ENCODE measurements at regions not wholly inside any gene's neighbourhood (a gene's known extent, or its start where the extent isn't known, plus 50 kb on each side); places are given as distances from the start of the nearest gene placed in this dataset.

DNA sequence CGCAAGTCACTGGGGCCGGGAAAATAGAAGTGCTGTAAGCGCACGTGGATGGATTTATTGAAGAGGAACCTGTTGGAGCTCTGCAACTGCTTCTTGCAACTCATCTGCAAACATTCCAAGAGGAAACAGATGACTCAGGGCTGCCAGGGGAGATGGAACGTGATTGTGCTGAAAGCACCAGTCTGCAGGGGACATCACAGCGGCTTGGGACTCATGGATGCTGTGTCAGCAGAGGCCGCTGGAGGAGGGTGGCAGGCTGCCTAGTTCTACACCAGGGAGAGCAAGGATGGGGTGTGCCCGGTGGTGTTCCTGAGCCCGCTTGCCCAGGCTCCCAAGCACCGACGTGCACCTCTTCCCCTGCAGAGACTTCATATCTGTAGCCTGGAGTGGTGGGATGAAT lies 515.7 kb downstream of the TCERG1L start:
- no peaks in the 10 kb centered on the region for H3K36me3 ChIP-seq
- no peak for ATAC-seq
- H3K27me3 ChIP-seq = no peaks in the 10 kb centered on the region
- intact Hi-C loops (cut with DNase I) = no loop called here
- no peak overlapping the region for H3K4me3 ChIP-seq
- H3K27ac ChIP-seq = no peak overlapping the region
- 36% methylated on average over 3 of the region's 11 CpGs for WGBS (ENCODE audit: insufficient coverage, low coverage, low lambda C conversion rate, missing lambda C conversion rate)
- no peak for DNase-seq
- no peaks in the 10 kb centered on the region for H3K4me1 ChIP-seq
- TF ChIP-seq, protein P1, sequence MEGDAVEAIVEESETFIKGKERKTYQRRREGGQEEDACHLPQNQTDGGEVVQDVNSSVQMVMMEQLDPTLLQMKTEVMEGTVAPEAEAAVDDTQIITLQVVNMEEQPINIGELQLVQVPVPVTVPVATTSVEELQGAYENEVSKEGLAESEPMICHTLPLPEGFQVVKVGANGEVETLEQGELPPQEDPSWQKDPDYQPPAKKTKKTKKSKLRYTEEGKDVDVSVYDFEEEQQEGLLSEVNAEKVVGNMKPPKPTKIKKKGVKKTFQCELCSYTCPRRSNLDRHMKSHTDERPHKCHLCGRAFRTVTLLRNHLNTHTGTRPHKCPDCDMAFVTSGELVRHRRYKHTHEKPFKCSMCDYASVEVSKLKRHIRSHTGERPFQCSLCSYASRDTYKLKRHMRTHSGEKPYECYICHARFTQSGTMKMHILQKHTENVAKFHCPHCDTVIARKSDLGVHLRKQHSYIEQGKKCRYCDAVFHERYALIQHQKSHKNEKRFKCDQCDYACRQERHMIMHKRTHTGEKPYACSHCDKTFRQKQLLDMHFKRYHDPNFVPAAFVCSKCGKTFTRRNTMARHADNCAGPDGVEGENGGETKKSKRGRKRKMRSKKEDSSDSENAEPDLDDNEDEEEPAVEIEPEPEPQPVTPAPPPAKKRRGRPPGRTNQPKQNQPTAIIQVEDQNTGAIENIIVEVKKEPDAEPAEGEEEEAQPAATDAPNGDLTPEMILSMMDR (IDR thresholded peaks at IDR 0.05) = no peak
- no peak for TF ChIP-seq POLR2A (IDR thresholded peaks at IDR 0.05)
- no peaks in the 10 kb centered on the region for H3K9me3 ChIP-seq

DNA sequence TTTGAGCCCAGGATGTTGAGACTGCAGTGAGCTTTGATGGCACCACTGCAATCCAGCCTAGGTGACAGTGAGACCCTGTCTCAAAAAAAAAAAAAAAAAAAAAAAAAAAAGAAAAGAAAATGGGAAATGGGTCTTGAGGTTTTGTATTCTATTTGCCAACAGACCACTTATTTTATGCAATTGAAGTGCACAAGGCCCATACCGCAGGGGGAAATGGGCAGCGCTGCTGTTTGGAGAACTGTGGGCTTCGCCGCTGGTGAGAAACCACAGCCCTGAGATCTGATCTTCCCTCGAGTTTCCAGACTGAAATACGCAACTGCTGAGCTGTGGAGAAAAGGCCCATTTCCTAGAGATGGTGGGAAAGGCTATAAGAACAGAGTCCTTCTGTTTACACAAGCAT lies 512.0 kb downstream of the TCERG1L start:
- H3K4me3 ChIP-seq = no peak overlapping the region
- no peak for DNase-seq
- H3K9me3 ChIP-seq = no peaks in the 10 kb centered on the region
- H3K27me3 ChIP-seq = no peaks in the 10 kb centered on the region
- H3K4me1 ChIP-seq = no peaks in the 10 kb centered on the region
- intact Hi-C loops (cut with DNase I) = no loop called here
- no peaks in the 10 kb centered on the region for H3K36me3 ChIP-seq
- no peak for ATAC-seq
- TF ChIP-seq POLR2A (IDR thresholded peaks at IDR 0.05) = no peak
- TF ChIP-seq, protein P1 (IDR thresholded peaks at IDR 0.05) = no peak
- 64% methylated on average over 6 of the region's 6 CpGs for WGBS (ENCODE audit: insufficient coverage, low coverage, low lambda C conversion rate, missing lambda C conversion rate)
- no peak overlapping the region for H3K27ac ChIP-seq

DNA sequence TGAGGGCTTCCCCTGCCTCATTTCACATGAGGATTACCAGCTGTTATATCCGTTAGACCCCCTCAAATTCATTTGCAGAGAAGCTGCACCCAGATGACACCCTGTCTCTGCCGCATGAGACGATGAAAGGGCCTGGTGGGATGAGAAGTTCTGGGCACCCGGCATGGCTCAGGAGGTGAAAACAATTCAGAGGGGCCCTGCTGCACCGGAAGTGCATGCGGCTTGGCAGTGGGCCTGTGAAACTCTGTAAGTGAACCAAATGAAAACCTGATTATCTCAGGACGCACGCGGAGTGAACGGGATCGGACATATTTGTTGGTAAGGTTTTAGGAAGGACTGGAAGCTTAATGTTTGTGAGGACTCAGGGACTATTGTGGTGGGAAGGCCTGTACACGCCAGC lies 511.2 kb downstream of the TCERG1L start:
- intact Hi-C loops (cut with DNase I) = no loop called here
- DNase-seq (no peak), ATAC-seq (no peak)
- Histone ChIP-seq H3K27ac (no peak overlapping the region), H3K4me3 (no peak overlapping the region), H3K36me3 (no peaks in the 10 kb centered on the region), H3K4me1 (no peaks in the 10 kb centered on the region), H3K27me3 (no peaks in the 10 kb centered on the region), H3K9me3 (no peaks in the 10 kb centered on the region)
- TF ChIP-seq POLR2A (IDR thresholded peaks at IDR 0.05) = no peak
- TF ChIP-seq, protein P1 (IDR thresholded peaks at IDR 0.05) = no peak
- WGBS (ENCODE audit: insufficient coverage, low coverage, low lambda C conversion rate, missing lambda C conversion rate) = 78% methylated on average over 11 of the region's 12 CpGs

DNA sequence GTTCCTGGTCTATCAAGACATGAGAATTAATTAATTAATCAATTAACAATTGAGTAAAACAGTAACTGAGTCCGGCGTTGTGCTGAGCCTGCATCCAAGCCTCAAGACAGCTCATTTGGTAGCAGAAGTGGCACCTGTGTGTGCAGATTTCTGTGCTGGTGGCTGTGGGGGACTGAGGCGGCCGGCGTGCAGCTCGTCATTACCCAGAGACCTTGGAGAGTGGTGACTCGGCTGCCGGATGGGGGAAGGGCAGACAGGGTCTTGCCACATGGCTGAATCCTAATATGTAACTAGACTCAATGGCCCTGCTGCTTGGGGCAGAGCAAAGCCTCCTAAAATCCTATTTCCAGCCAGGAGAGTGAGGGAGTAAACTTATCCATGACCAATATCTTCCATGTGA lies 510.2 kb downstream of the TCERG1L start:
- ATAC-seq (no peak), DNase-seq (no peak)
- Histone ChIP-seq H3K4me1 (no peaks in the 10 kb centered on the region), H3K27ac (no peak overlapping the region), H3K4me3 (no peak overlapping the region), H3K27me3 (no peaks in the 10 kb centered on the region), H3K36me3 (no peaks in the 10 kb centered on the region), H3K9me3 (no peaks in the 10 kb centered on the region)
- TF ChIP-seq, protein P1 (IDR thresholded peaks at IDR 0.05) = no peak
- TF ChIP-seq POLR2A (IDR thresholded peaks at IDR 0.05) = no peak
- WGBS (ENCODE audit: insufficient coverage, low coverage, low lambda C conversion rate, missing lambda C conversion rate) = 46% methylated on average over 5 of the region's 8 CpGs
- intact Hi-C loops (cut with DNase I) = no loop called here

DNA sequence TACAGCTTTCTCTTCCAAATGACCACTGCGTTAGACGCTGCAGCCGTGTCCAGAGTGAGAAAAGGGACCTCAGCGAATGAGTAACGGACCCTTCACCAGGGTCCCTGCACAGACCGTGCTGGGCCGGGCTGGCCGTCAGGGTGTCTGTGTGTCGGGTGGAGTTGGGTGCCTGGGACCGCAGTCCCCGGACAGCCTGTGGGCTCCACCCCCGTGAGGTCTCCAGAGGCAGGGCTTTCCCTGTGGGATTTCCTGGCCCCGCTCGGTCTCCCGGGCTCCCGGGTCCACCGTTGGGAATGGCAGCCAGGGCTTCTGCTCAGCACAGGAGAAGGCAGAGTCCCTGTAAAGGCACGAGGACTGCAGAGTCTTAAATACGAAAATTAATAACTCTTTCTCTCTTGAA lies 509.7 kb downstream of the TCERG1L start:
- Histone ChIP-seq H3K27me3 (no peaks in the 10 kb centered on the region), H3K27ac (no peak overlapping the region), H3K4me1 (no peaks in the 10 kb centered on the region), H3K9me3 (no peaks in the 10 kb centered on the region), H3K36me3 (no peaks in the 10 kb centered on the region), H3K4me3 (no peak overlapping the region)
- no peak for TF ChIP-seq POLR2A (IDR thresholded peaks at IDR 0.05)
- TF ChIP-seq, protein P1 (IDR thresholded peaks at IDR 0.05) = no peak
- WGBS (ENCODE audit: insufficient coverage, low coverage, low lambda C conversion rate, missing lambda C conversion rate) = 64% methylated on average over 6 of the region's 19 CpGs
- ATAC-seq (peak in 1 of 4 donors; percentile 29), DNase-seq (no peak)
- intact Hi-C loops (cut with DNase I) = no loop called here

Data from right lobe of liver (tissue), 6 donors.